ENCODE measurements at regions not wholly inside any gene's neighbourhood (a gene's known extent, or its start where the extent isn't known, plus 50 kb on each side); places are given as distances from the start of the nearest gene placed in this dataset.

DNA sequence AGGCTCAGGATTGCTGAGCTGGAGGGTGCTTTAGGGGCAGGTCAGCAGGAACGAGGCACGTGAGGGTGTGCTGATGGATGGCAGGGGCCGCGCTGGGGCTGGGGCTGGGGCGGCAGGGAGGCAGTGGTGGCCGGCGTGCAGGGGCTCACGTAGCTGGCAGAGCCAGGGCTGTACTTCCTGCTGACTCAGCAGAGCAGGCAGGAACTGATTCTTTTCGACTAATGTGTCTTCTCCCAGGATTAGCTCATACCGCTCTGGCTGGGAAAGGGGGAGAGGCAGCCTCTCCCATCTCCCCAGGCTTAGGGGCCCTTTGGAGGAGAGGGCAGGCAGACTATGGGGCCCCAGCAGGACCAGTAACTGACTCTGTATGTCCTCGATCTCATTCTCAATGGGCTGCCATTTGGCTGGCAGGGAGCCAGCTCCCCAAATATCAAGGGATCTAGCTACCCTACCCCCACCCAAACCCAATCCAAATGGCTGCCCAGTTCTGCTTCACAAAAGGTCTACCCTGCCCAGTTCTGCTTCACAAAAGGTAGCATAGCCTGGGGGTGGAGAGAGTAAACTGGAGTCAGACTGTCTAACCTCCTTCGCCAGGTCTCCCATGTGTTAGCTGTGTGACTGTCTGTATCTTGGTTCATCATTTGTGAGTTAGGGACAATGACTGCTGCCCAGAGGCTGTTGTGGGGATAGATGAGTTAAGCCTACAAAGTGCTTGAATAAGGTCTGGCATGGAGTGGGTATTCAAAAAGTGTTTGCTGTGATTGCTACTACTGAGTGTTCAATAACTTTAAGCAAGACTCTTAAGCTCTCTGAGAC is 100.1 kb upstream of the SLC2A1 start:
- Mint-ChIP-seq H3K36me3 (ENCODE audit: low read depth) (no peaks in the 10 kb centered on the region), H3K9me3 (no peaks in the 10 kb centered on the region), H3K27me3 (peaks cover 12% of the 10 kb centered on the region), H3K4me1 (ENCODE audit: low read depth) (peaks cover 17% of the 10 kb centered on the region), H3K4me3 (no peak overlapping the region), H3K27ac (no peak overlapping the region)
- peak; percentile 34 for DNase-seq

DNA sequence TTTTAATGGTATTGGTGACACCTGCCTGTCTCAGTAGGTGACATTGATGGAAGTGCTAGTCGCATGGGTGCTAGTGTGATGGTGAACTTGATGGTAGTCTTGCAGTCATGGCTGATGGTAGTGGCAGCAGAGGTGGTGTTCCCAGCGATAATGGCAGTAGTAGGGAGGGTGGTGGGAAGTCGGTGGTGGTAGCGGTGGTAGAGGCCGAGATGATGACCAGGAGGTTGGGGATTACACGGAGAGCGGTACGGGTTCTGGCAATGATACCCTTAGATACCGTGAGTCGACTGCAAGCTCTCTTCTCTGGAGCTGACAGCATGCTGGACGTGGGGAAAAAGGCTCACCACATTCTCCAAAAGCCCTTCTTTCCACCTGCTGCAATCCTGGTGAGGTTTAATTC is 99.4 kb upstream of the SLC2A1 start:
- H3K4me1 Mint-ChIP-seq (ENCODE audit: low read depth): peaks cover 17% of the 10 kb centered on the region
- no peak overlapping the region for H3K4me3 Mint-ChIP-seq
- DNase-seq: no peak
- H3K27ac Mint-ChIP-seq: no peak overlapping the region
- H3K27me3 Mint-ChIP-seq: peaks cover 12% of the 10 kb centered on the region
- no peaks in the 10 kb centered on the region for H3K9me3 Mint-ChIP-seq
- no peaks in the 10 kb centered on the region for H3K36me3 Mint-ChIP-seq (ENCODE audit: low read depth)

DNA sequence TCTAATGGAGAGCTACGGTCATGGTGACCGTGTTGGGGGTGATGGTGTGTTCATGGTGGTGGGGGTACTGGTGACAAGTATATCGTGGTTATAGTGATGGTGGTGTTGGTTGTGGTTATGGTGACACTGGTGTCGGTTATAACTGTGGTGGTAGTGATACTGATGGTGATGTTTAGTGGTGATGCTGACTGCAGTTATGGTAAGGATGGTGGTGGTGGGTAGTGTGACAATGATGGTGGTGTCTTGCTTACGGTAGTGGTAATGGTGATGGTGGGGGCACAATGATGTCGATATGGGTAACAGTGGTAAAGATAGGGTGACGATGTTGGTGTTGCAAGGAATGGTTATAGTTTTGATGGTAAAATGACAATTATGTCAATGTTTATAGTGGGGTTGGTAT is 98.9 kb upstream of the SLC2A1 start:
- Mint-ChIP-seq H3K36me3 (ENCODE audit: low read depth) (no peaks in the 10 kb centered on the region), H3K4me3 (no peak overlapping the region), H3K27ac (no peak overlapping the region), H3K9me3 (no peaks in the 10 kb centered on the region), H3K27me3 (peaks cover 12% of the 10 kb centered on the region), H3K4me1 (ENCODE audit: low read depth) (peaks cover 17% of the 10 kb centered on the region)
- no peak for DNase-seq

DNA sequence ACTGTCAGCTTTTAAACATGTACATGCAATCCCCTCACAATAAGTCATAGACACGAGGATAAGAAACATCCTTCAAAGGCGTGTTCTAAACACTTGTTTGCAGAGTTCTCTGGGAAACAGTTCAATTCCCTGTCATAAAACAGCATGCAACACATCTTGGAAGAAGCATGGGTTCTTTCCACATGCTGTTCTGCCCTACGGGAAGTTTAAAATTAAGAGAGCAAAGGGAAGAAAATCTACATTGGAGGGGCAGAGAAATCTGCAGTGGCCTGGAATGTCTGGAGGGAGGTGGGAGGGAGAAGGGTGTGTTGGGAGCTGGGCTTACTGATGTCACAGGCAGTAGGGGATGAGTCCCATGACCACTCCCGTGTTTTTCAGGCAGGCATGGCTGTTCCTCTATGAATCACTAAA is 98.3 kb upstream of the SLC2A1 start:
- H3K27me3 Mint-ChIP-seq: peaks cover 12% of the 10 kb centered on the region
- H3K4me1 Mint-ChIP-seq (ENCODE audit: low read depth): peaks cover 17% of the 10 kb centered on the region
- no peak for DNase-seq
- H3K4me3 Mint-ChIP-seq: no peak overlapping the region
- H3K36me3 Mint-ChIP-seq (ENCODE audit: low read depth): no peaks in the 10 kb centered on the region
- no peaks in the 10 kb centered on the region for H3K9me3 Mint-ChIP-seq
- no peak overlapping the region for H3K27ac Mint-ChIP-seq

DNA sequence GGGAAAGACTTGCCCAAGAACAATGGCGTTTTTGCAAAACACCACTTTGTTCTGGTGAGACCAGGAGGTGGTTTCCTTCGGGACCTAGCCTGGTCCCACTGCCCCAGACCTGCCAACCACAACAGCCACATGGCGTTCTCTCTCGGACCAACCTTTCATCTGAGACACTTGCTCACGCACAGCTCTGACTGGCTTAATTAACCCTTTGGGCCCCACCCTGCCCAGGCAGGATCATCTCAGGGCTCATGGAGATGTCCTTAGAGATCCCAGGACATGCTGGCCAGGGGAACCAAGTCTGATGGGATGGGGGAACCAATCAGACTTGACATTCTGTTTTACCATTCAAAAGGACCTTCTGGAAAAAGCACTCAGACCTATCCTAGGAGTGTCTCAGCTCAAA is 97.8 kb upstream of the SLC2A1 start:
- Mint-ChIP-seq H3K27ac (no peak overlapping the region), H3K9me3 (no peaks in the 10 kb centered on the region), H3K4me1 (ENCODE audit: low read depth) (peaks cover 17% of the 10 kb centered on the region), H3K4me3 (no peak overlapping the region), H3K36me3 (ENCODE audit: low read depth) (no peaks in the 10 kb centered on the region), H3K27me3 (peaks cover 12% of the 10 kb centered on the region)
- no peak for DNase-seq

DNA sequence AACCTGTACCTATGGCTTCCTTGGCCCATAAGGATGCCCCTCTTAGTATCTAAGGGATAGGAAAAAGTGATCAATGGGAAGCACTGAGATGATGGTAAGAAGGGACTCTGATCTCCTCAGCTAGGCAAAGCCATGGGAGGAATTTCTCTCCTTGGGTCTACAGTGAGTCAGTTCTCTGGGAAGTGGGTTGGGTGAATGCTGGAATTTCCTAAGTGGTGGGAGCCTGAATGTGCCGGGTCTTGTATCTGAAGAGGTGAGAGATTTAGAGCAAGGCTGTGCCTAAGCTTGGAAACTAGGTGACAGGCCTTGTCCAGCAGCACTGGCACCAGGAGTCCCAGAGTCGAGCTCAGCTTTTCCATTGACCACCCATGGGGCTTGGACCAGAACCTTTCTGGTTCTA is 96.3 kb upstream of the SLC2A1 start:
- Mint-ChIP-seq H3K27ac (no peak overlapping the region), H3K9me3 (no peaks in the 10 kb centered on the region), H3K4me1 (ENCODE audit: low read depth) (peaks cover 17% of the 10 kb centered on the region), H3K4me3 (no peak overlapping the region), H3K36me3 (ENCODE audit: low read depth) (no peaks in the 10 kb centered on the region), H3K27me3 (peaks cover 12% of the 10 kb centered on the region)
- no peak for DNase-seq

DNA sequence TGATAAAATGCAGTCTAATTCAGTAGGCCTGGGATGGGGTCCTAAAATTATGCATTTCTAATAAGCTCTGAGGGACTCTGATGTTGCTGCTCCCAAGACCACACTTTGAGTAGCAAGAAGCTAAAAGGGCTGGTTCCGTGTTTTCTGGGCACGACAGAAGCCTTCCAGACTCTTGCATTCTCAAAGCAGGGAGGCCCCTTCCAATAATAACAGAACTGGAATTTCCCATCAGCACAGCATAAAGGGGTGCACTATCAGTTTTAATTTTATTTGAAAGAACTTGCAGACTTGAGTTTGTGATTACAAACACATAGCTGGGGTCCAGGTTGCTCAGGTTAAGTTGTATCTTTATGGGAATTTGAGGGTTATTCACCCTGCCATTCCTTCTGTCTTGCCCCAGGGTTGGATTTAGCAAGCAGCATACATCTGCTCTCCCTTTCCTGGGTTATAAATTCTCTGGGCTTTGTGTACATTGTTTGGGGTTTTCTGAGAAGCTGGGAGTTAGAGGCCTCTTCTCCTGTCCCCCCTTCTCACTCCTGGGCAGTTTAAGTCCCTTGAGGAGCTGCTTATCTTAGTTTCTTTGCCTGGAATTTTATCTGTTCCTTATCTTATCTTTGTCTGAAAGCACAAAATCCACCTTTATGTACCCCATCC is 94.2 kb upstream of the SLC2A1 start:
- H3K27me3 Mint-ChIP-seq: peaks cover 4% of the 10 kb centered on the region
- no peaks in the 10 kb centered on the region for H3K9me3 Mint-ChIP-seq
- no peak overlapping the region for H3K27ac Mint-ChIP-seq
- peaks cover 6% of the 10 kb centered on the region for H3K4me1 Mint-ChIP-seq (ENCODE audit: low read depth)
- DNase-seq: no peak
- H3K4me3 Mint-ChIP-seq: no peak overlapping the region
- H3K36me3 Mint-ChIP-seq (ENCODE audit: low read depth): no peaks in the 10 kb centered on the region

DNA sequence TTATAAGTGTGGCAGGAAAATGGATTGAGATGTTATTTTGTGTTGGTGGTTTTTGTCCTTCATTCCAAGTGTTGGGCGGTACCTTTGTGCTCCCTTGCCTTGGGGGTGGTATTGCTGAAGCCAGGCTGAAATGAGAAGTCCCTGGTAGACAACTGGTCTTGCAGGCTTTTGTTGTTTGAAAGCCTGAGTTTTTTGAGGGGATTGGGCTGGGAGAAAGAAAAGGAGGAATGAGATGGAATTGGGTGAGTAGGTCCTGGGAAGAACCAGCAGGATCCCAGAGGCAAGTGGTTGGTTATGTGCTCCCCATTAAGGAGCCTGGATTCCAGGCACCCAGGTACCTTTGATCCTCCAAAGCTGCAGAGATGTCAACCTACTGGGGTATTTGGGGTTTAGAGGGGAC is 93.7 kb upstream of the SLC2A1 start:
- Mint-ChIP-seq H3K36me3 (ENCODE audit: low read depth) (no peaks in the 10 kb centered on the region), H3K27me3 (peaks cover 4% of the 10 kb centered on the region), H3K9me3 (no peaks in the 10 kb centered on the region), H3K4me1 (ENCODE audit: low read depth) (peaks cover under 1% of the 10 kb centered on the region), H3K27ac (no peak overlapping the region), H3K4me3 (no peak overlapping the region)
- DNase-seq: no peak

DNA sequence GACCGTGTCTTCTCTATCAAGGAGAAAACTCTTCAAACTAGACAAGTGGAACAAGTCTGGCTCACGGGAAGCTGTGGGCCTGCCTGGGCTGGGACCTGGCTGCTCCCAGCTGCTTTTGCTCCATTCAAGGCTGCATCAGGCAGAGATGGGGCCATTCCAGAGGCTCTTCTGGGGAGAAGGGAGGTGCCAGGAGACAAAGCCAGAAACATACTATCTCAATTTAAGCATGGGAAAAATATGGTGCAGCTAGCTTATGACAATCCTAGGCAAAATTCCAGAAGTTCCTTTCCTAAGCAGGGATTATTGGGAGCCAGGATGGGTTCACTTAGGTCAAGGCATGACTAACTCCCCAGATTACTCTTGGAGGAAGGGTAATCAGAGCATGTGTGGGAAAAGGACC is 90.8 kb upstream of the SLC2A1 start:
- Mint-ChIP-seq H3K4me3 (no peak overlapping the region), H3K27me3 (no peaks in the 10 kb centered on the region), H3K4me1 (ENCODE audit: low read depth) (no peaks in the 10 kb centered on the region), H3K9me3 (no peaks in the 10 kb centered on the region), H3K36me3 (ENCODE audit: low read depth) (no peaks in the 10 kb centered on the region), H3K27ac (no peak overlapping the region)
- DNase-seq: no peak

DNA sequence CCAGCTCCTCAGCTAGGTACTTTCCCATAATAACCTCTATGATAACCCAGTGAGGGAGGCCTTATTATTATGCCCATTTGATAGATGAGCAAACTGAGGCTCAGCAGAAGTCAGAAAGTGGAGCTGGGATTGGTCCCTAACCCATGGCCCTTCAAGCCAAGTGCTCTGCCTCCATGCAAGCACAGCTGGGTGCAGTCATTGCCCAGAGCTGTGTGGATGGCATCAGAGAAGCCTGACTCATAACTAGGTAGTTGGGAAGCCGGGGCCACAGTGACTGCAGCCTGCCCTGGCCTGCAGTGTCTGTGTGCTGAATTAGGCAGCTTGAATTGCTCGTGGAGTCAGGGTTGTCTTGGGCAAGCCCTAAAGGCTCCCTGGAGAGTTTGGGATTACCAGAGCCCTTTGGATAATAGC is 89.9 kb upstream of the SLC2A1 start:
- Mint-ChIP-seq H3K9me3 (no peaks in the 10 kb centered on the region), H3K4me3 (no peak overlapping the region), H3K36me3 (ENCODE audit: low read depth) (no peaks in the 10 kb centered on the region), H3K27ac (no peak overlapping the region), H3K4me1 (ENCODE audit: low read depth) (no peaks in the 10 kb centered on the region), H3K27me3 (no peaks in the 10 kb centered on the region)
- DNase-seq: no peak

DNA sequence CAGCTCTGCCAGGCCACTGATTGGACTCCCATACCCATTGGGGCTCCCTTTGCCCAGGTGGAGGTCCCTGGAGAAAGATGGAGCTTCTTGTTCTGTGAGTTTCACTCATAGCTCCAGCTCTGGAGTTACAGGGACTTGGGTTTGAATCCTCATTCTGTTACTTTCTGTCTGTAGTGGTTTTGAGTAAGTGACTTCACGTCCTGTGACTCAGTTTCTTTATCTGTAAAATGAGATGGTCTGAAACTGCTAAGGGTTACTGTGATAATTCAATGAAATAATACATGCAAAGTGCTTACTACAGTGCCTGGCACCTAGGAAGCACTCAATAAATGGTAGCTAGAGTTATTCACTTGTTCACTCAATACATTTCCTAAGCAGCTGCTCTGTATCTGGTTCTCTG is 88.5 kb upstream of the SLC2A1 start:
- H3K9me3 Mint-ChIP-seq: no peaks in the 10 kb centered on the region
- no peaks in the 10 kb centered on the region for H3K36me3 Mint-ChIP-seq (ENCODE audit: low read depth)
- H3K4me1 Mint-ChIP-seq (ENCODE audit: low read depth): peaks cover 1% of the 10 kb centered on the region
- no peak for DNase-seq
- no peak overlapping the region for H3K4me3 Mint-ChIP-seq
- no peak overlapping the region for H3K27ac Mint-ChIP-seq
- no peaks in the 10 kb centered on the region for H3K27me3 Mint-ChIP-seq

DNA sequence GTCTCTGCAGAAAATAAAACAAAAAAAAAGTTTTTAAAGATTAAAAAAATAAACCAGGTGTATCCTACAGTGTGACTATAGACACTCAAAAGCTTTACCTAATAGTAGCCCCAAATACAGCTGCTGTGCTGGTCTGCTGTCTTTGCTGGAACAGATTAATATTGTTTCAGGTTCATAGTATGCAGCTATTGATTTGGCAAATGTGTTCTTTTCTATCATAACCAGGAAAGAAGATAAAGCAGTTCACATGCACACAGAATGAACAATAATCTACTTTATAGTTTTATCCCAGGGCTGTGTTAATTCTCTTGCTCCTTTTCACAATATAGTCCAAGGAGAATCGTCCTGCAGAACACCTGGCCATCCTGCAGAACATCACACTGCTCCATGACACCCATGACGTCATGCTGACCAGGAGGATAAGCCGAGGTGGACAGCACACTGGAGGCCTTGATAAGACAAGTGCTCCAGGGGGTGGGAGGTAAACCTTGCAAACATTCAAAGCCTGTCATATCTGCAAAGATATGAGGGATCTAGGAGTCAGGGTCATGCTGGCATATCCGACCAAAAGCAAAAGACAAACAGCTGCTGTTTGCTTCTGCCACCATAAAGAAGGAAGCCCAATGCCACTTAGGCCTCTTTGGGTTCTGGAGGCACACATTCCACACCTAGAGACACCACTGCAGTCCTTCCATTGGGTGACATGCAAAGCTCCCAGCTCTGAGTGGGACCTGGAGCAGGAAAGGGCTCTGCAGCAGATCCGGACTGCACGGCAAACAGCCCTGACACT is 86.1 kb upstream of the SLC2A1 start:
- H3K27ac Mint-ChIP-seq: no peak overlapping the region
- peaks cover 1% of the 10 kb centered on the region for H3K4me1 Mint-ChIP-seq (ENCODE audit: low read depth)
- no peak for DNase-seq
- H3K4me3 Mint-ChIP-seq: no peak overlapping the region
- no peaks in the 10 kb centered on the region for H3K27me3 Mint-ChIP-seq
- H3K9me3 Mint-ChIP-seq: no peaks in the 10 kb centered on the region
- no peaks in the 10 kb centered on the region for H3K36me3 Mint-ChIP-seq (ENCODE audit: low read depth)

DNA sequence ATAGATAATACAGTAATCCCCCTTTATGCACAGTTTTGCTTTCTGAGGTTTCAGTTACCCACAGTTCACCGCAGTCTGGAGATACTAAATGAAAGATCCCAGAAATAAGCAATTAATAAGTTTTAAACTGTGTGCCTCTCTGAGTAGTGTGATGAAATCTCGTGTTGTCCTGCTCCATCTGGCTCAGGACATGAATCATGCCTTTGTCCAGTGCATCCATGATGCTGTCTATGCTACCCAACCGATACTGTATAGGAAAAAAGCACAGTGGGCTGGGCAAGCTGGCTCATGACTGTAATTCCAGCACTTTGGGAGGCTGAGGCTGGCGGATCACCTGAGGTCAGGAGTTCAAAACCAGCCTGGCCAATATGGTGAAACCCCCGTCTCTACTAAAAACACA is 85.0 kb upstream of the SLC2A1 start:
- Mint-ChIP-seq H3K27me3 (no peaks in the 10 kb centered on the region), H3K36me3 (ENCODE audit: low read depth) (no peaks in the 10 kb centered on the region), H3K4me1 (ENCODE audit: low read depth) (peaks cover 1% of the 10 kb centered on the region), H3K4me3 (no peak overlapping the region), H3K9me3 (no peaks in the 10 kb centered on the region), H3K27ac (no peak overlapping the region)
- no peak for DNase-seq

DNA sequence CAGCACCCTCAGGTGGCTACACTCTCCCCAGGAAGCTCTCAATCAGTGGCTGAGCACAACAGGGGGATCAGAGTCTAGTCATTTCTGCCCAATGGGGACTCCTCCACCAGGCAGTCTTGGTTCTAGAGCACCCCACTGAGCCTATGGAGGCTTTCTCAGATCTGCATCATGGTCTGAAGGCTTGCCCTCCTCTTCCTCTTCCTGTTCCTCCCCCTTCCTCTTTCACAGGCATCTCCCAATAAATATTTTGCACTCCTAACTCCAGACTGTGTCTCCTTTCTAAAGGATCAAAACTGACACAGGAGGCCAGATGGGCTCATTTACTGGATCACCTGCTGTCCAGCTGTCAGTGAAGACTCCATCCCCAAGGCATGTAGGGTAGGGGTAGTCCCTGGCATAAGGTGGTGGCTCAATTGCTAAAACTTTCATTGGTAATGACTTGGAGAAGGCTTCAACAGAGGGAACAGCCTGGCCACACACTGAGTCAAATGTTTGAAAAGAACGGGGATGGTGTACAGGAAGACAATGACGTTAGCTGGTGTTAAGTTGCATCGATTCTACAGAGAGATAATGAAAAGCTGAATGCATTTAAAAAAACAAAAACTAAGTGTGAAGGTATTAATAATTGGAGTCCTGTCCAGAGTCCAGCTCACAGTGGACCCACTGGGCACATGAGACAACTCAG is 84.2 kb upstream of the SLC2A1 start:
- Mint-ChIP-seq H3K4me3 (no peak overlapping the region), H3K36me3 (ENCODE audit: low read depth) (no peaks in the 10 kb centered on the region), H3K9me3 (no peaks in the 10 kb centered on the region), H3K27ac (no peak overlapping the region), H3K27me3 (no peaks in the 10 kb centered on the region), H3K4me1 (ENCODE audit: low read depth) (peaks cover 1% of the 10 kb centered on the region)
- DNase-seq: no peak

Measured in activated T-cell treated with anti-CD3 and anti-CD28 coated beads, Interleukin-2, amount 50 U/mL, for 24 hours (primary cell).